Neural progenitor cell (in vitro differentiated cells): ENCODE measurements at regions not wholly inside any gene's neighbourhood (a gene's known extent, or its start where the extent isn't known, plus 50 kb on each side); places are given as distances from the start of the nearest gene placed in this dataset.

Experiments
- DNase-seq: peaks from one replicate; pipeline ENCODE4 v3.0.0-alpha.2; 2016; ENCODE audit warnings: low spot score
- H2AFZ ChIP-seq: fragments of 200-600 bp; sonication (generic); replicated peaks from 2 replicates; pipeline ENCODE4 v1.6.1; 2016; ENCODE audit warnings: antibody characterized with exemption
- H3F3A ChIP-seq: fragments of 200-600 bp; sonication (generic); 2 replicates; pipeline ENCODE4 v1.6.1; 2016; ENCODE audit warnings: antibody characterized with exemption, low read depth
- H3K27ac ChIP-seq: fragments of 200-600 bp; sonication (generic); 2 replicates; pipeline ENCODE4 v1.5.1; 2016; ENCODE audit warnings: mild to moderate bottlenecking
- H3K27me3 ChIP-seq: fragments of 200-600 bp; sonication (generic); 2 replicates; pipeline ENCODE4 v1.6.1; 2016; ENCODE audit warnings: mild to moderate bottlenecking, moderate library complexity
- H3K36me3 ChIP-seq: fragments of 200-600 bp; sonication (generic); 2 replicates; pipeline ENCODE4 v1.5.1; 2016
- H3K4me1 ChIP-seq: fragments of 200-600 bp; sonication (generic); 2 replicates; pipeline ENCODE4 v1.6.1; 2016; ENCODE audit warnings: mixed run types
- H3K4me2 ChIP-seq: fragments of 200-600 bp; sonication (generic); 2 replicates; pipeline ENCODE4 v1.6.1; 2016
- H3K4me3 ChIP-seq: fragments of 200-600 bp; sonication (generic); 2 replicates; pipeline ENCODE4 v1.5.1; 2016
- H3K79me2 ChIP-seq: fragments of 200-600 bp; sonication (generic); 2 replicates; pipeline ENCODE4 v1.6.1; 2016; ENCODE audit warnings: low read depth
- H3K9ac ChIP-seq: fragments of 200-600 bp; sonication (generic); 2 replicates; pipeline ENCODE4 v1.6.1; 2016
- H3K9me3 ChIP-seq: fragments of 200-600 bp; sonication (generic); 2 replicates; pipeline ENCODE4 v1.5.1; 2016; ENCODE audit warnings: low read depth
- H4K20me1 ChIP-seq: fragments of 200-600 bp; sonication (generic); 2 replicates; pipeline ENCODE4 v1.6.1; 2016; ENCODE audit warnings: low read depth
- H3K27ac Mint-ChIP-seq: 3 replicates; pipeline ENCODE4 v1.8.0; 2021; ENCODE audit warnings: mixed read lengths
- H3K27me3 Mint-ChIP-seq: 2 replicates; pipeline ENCODE4 v1.8.0; 2022; ENCODE audit warnings: low read depth, mild to moderate bottlenecking, inconsistent platforms, moderate library complexity, mixed read lengths; ENCODE audit not compliant: insufficient read depth
- H3K36me3 Mint-ChIP-seq: 3 replicates; pipeline ENCODE4 v1.8.0; 2021; ENCODE audit warnings: mixed read lengths
- H3K4me1 Mint-ChIP-seq: 3 replicates; pipeline ENCODE4 v1.8.0; 2021; ENCODE audit warnings: mixed read lengths
- H3K4me3 Mint-ChIP-seq: 3 replicates; pipeline ENCODE4 v1.8.0; 2021; ENCODE audit warnings: mild to moderate bottlenecking, moderate library complexity, mixed read lengths
- H3K9me3 Mint-ChIP-seq: 3 replicates; pipeline ENCODE4 v1.8.0; 2020; ENCODE audit warnings: mixed read lengths
- CTCF ChIP-seq: fragments of 200-600 bp; sonication (generic); IDR thresholded peaks from 2 replicates; pipeline ENCODE4 v1.5.1; 2017; ENCODE audit warnings: antibody characterized with exemption, mild to moderate bottlenecking
- EZH2 ChIP-seq: fragments of 200-600 bp; sonication (generic); IDR thresholded peaks from 2 replicates; pipeline ENCODE4 v1.6.1; 2017; ENCODE audit warnings: antibody characterized with exemption, mild to moderate bottlenecking, moderate library complexity
- EZH2phosphoT487 ChIP-seq: fragments of 200-600 bp; sonication (generic); IDR thresholded peaks from 2 replicates; pipeline ENCODE4 v1.6.1; 2017; ENCODE audit warnings: antibody characterized with exemption

- Histone ChIP-seq H3K4me1 (no peaks in the 10 kb centered on the region), H3K9ac (no peak overlapping the region), H3K27ac (no peak overlapping the region), H3K4me2 (no peak overlapping the region), H3K79me2 (no peaks in the 10 kb centered on the region), H3K36me3 (no peaks in the 10 kb centered on the region), H3K4me3 (no peak overlapping the region), H4K20me1 (no peaks in the 10 kb centered on the region), H2AFZ (no peak overlapping the region), H3K27me3 (no peaks in the 10 kb centered on the region), H3K9me3 (no peaks in the 10 kb centered on the region), H3F3A (no peaks in the 10 kb centered on the region)
- no peaks in the 10 kb centered on the region for H3K27me3 Mint-ChIP-seq
- DNase-seq: no peak
- no peak overlapping the region for H3K27ac Mint-ChIP-seq
- H3K4me3 Mint-ChIP-seq: no peak overlapping the region
- H3K4me1 Mint-ChIP-seq: no peaks in the 10 kb centered on the region
- H3K36me3 Mint-ChIP-seq: no peaks in the 10 kb centered on the region
- TF ChIP-seq EZH2phosphoT487 (no peak), CTCF (no peak), EZH2 (no peak)
- no peaks in the 10 kb centered on the region for H3K9me3 Mint-ChIP-seq
Observed at GRCh38 chrX:28085653-28086052, 104.4 kb upstream of the DCAF8L1 start.

- H3K4me2 ChIP-seq: no peak overlapping the region
- H2AFZ ChIP-seq: no peak overlapping the region
- no peaks in the 10 kb centered on the region for H3K4me1 ChIP-seq
- peaks cover 5% of the 10 kb centered on the region for H3K9me3 ChIP-seq
- H4K20me1 ChIP-seq: no peaks in the 10 kb centered on the region
- no peak overlapping the region for H3K27ac ChIP-seq
- TF ChIP-seq EZH2 (no peak), CTCF (no peak), EZH2phosphoT487 (no peak)
- H3F3A ChIP-seq: no peaks in the 10 kb centered on the region
- no peak overlapping the region for H3K4me3 ChIP-seq
- no peaks in the 10 kb centered on the region for H3K27me3 Mint-ChIP-seq
- H3K27ac Mint-ChIP-seq: no peak overlapping the region
- H3K27me3 ChIP-seq: no peaks in the 10 kb centered on the region
- H3K79me2 ChIP-seq: no peaks in the 10 kb centered on the region
- no peak overlapping the region for H3K4me3 Mint-ChIP-seq
- no peak for DNase-seq
- H3K36me3 Mint-ChIP-seq: no peaks in the 10 kb centered on the region
- no peak overlapping the region for H3K9ac ChIP-seq
- no peaks in the 10 kb centered on the region for H3K36me3 ChIP-seq
- peaks cover 4% of the 10 kb centered on the region for H3K9me3 Mint-ChIP-seq
- H3K4me1 Mint-ChIP-seq: no peaks in the 10 kb centered on the region
Observed at GRCh38 chrX:28058901-28059300, 77.7 kb upstream of the DCAF8L1 start.

- H3K27me3 ChIP-seq: no peaks in the 10 kb centered on the region
- DNase-seq: no peak
Observed at GRCh38 chrX:28042826-28043564, 61.7 kb upstream of the DCAF8L1 start.

More at GRCh38 chrX:28042826-28043564, 61.7 kb upstream of the DCAF8L1 start:
- Histone ChIP-seq H3K4me3 (no peak overlapping the region), H3K4me1 (no peaks in the 10 kb centered on the region), H3K36me3 (no peaks in the 10 kb centered on the region), H3K9ac (no peak overlapping the region), H4K20me1 (no peaks in the 10 kb centered on the region), H3K79me2 (no peaks in the 10 kb centered on the region), H3F3A (no peaks in the 10 kb centered on the region), H3K4me2 (no peak overlapping the region), H3K9me3 (no peaks in the 10 kb centered on the region), H2AFZ (no peak overlapping the region), H3K27ac (no peak overlapping the region)
- Mint-ChIP-seq H3K9me3 (peaks cover 12% of the 10 kb centered on the region), H3K27ac (no peak overlapping the region), H3K4me1 (no peaks in the 10 kb centered on the region), H3K27me3 (peaks cover 2% of the 10 kb centered on the region), H3K4me3 (no peak overlapping the region), H3K36me3 (no peaks in the 10 kb centered on the region)
- TF ChIP-seq EZH2 (no peak), EZH2phosphoT487 (no peak), CTCF (no peak)
